ENCODE measurements at regions not wholly inside any gene's neighbourhood (a gene's known extent, or its start where the extent isn't known, plus 50 kb on each side); places are given as distances from the start of the nearest gene placed in this dataset.
A peak's percentile ranks its signal among the peaks of the same experiment; 100 is the strongest.

GRCh38 chr2:238724728-238725127 is 123.2 kb upstream of the TWIST2 start:
- DNase-seq = no peak
- H3K4me1 ChIP-seq = peaks cover 0 to 40% (median 6%) of the 10 kb centered on the region in 3 donors
- H3K9me3 ChIP-seq = no peaks in the 10 kb centered on the region
- H3K4me3 ChIP-seq = no peak overlapping the region
- H3K36me3 ChIP-seq = no peaks in the 10 kb centered on the region
- H3K27ac ChIP-seq = peak overlapping the region in 2 of 4 donors; percentile 15 to 17
- H3K27me3 ChIP-seq = no peaks in the 10 kb centered on the region
- TF ChIP-seq POLR2A (IDR thresholded peaks at IDR 0.05) (no peak), CTCF (IDR thresholded peaks at IDR 0.05) (no peak)
- 61 to 74% methylated on average over 7 to 8 of the region's 8 CpGs for WGBS, 2 donors
- intact Hi-C loops (cut with DNase I) = no loop called here

DNA sequence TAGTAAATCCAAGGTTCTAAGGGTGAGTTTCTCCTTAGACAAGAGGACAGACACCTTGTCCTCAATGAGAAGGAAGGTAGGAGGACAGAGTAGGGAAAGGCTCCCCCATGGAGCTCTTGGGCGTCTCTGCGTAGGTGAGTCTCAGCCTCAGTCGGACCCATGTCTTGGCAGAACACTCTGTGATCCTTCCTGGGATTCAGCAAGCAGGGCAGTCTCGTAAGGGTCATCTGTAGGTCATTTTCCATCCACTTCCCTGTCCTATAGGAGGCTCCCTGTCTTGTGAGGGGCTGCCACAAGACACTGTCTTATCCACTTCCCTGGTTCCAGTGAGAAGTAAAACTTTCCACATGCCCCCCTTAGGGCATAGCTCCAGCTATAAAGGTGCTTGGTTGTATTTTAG is 122.6 kb upstream of the TWIST2 start:
- WGBS, 2 donors = 89% methylated on average over 4 of the region's 4 CpGs
- DNase-seq = no peak

GRCh38 chr2:238726670-238727584 is 121.0 kb upstream of the TWIST2 start:
- Histone ChIP-seq H3K9me3 (no peaks in the 10 kb centered on the region), H3K36me3 (no peaks in the 10 kb centered on the region), H3K4me1 (peaks cover 0 to 36% (median 9%) of the 10 kb centered on the region in 3 donors), H3K4me3 (no peak overlapping the region), H3K27me3 (no peaks in the 10 kb centered on the region), H3K27ac (peak overlapping the region; percentile 71 to 92 (median 86))
- TF ChIP-seq CTCF (IDR thresholded peaks at IDR 0.05) (no peak), POLR2A (IDR thresholded peaks at IDR 0.05) (no peak)
- DNase-seq = no peak
- intact Hi-C loops (cut with DNase I) = no loop called here
- WGBS, 2 donors = 82 to 88% methylated on average over 12 to 17 of the region's 17 CpGs

More for the DNA sequence above, 122.6 kb upstream of the TWIST2 start:
- H3K27me3 ChIP-seq = no peaks in the 10 kb centered on the region
- H3K36me3 ChIP-seq = no peaks in the 10 kb centered on the region
- H3K4me1 ChIP-seq = peaks cover 0 to 40% (median 9%) of the 10 kb centered on the region in 3 donors
- H3K27ac ChIP-seq = peak overlapping the region in 3 of 4 donors; percentile 1 to 17 (median 15)
- H3K4me3 ChIP-seq = no peak overlapping the region
- no peak for TF ChIP-seq CTCF (IDR thresholded peaks at IDR 0.05)
- TF ChIP-seq POLR2A (IDR thresholded peaks at IDR 0.05) = no peak
- intact Hi-C loops (cut with DNase I) = no loop called here
- no peaks in the 10 kb centered on the region for H3K9me3 ChIP-seq

DNA sequence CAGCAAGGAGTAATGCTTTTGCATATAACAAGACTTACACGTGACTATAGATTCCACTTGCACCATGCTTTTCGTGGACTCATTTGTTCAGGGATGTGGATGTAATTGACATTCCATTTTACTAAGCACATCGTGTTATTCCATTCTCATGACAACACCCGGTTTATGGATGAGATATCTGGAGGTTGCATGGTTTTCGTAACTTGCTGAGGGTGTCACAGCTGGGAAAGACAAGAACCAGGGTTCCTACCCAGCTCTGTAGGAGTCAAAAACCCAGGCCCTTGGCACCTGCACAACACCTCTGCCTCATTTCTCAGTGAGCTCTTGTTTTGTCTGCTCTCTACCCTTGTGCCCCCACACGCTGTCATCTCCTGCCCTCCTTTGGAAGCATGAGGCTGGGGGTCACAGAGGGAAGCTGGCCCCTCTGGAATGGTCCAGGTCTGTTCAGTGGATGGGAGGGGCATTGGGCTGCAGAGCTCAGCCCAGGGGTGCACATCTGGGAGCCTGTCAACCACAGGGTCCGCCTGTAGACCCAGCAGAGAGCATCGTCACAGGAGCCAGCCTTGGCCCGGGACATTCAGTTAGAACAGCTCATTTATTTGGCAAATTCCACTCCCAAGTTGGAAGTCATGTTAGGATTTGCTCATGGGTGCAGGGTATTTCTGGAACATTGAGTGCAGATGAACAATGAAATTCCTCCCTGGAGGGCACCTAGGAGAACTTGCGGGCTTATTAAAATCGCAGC is 120.1 kb upstream of the TWIST2 start:
- Histone ChIP-seq H3K27me3 (no peaks in the 10 kb centered on the region), H3K4me1 (peaks cover 0 to 36% (median 9%) of the 10 kb centered on the region in 3 donors), H3K4me3 (no peak overlapping the region), H3K36me3 (no peaks in the 10 kb centered on the region), H3K9me3 (no peaks in the 10 kb centered on the region), H3K27ac (peak overlapping the region; percentile 71 to 92 (median 86))
- intact Hi-C loops (cut with DNase I) = no loop called here
- DNase-seq = no peak
- TF ChIP-seq CTCF (IDR thresholded peaks at IDR 0.05) (no peak), POLR2A (IDR thresholded peaks at IDR 0.05) (no peak)
- 41 to 42% methylated on average over 8 to 10 of the region's 11 CpGs for WGBS, 2 donors
